Ureter (tissue), 1 donor: ENCODE measurements at regions not wholly inside any gene's neighbourhood (a gene's known extent, or its start where the extent isn't known, plus 50 kb on each side); places are given as distances from the start of the nearest gene placed in this dataset.
A peak's percentile ranks its signal among the peaks of the same experiment; 100 is the strongest.
"Not testable (repeated sequence)": the region's sequence is repeated elsewhere in the genome, so short reads cannot be mapped to it uniquely, and the experiment has no call there.

Experiments
- DNase-seq: peaks from one replicate; pipeline ENCODE4 v3.0.0-alpha.2; 2020; ENCODE audit warnings: low spot score
- donor health status: DM: yes; HTN: yes; CAD: no.

DNA sequence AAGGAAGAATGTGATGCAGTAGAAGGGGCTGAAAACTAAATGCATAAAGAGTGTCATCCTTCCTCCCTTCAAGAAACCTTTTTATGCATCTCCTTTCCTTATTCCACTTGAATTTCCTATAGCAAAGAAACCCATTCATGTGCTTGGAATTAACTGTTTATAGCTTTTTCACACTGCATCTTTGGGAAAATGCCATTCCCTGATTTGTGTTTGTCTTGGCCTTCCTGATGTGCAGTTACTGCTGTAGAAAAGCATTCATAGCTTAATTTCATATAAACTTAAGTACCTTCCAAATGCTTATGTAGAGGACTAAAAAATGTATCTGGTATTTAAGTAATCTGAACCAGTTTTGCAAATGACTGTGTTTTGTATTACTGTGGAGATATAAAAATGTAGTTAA, 61.8 kb downstream of the SDR9C7 start:
- DNase-seq, result no peak

DNA sequence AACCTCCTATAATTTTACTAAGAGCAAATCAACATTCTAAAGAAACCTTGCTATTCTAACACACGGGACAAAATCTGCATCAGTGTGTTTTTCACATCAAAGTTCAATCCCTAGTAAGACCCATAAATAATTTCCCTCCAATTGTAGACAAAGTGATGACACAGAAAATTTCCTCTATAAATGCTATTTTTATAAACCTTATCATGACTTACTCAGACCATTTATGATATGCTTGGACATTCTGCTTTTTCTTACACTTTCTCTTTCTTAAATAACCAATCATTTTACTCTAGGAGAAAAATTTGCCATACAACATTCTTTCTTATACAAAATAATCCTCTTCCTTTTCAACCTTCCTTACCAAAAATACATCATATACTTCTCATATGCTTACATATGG, 67.0 kb downstream of the SDR9C7 start:
- DNase-seq, result no peak

- no peak for DNase-seq
These were observed 67.7 kb downstream of the SDR9C7 start for GRCh38 chr12:56866493-56866892.

GRCh38 chr12:56864318-56864717, 69.9 kb downstream of the SDR9C7 start:
- DNase-seq, result no peak

DNA sequence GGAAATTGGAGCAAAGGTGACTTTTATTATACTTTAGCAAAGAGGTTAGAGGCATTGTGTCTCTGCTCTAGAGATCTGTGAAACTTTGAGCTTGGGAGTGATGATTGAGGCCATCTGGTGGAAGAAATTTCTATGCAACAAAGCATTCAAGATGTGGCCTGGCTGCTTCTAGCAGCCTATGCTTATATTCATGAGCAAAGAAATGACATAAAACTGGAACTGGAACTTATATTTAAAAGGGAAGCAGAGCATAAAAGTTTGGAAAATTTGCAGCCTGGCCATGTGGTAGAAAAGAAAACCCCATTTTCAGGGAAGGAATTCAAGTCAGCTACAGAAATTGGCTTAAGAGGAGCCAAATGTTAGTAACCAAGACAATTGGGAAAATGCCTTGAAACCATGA, 70.4 kb downstream of the SDR9C7 start:
- DNase-seq, result no peak

DNA sequence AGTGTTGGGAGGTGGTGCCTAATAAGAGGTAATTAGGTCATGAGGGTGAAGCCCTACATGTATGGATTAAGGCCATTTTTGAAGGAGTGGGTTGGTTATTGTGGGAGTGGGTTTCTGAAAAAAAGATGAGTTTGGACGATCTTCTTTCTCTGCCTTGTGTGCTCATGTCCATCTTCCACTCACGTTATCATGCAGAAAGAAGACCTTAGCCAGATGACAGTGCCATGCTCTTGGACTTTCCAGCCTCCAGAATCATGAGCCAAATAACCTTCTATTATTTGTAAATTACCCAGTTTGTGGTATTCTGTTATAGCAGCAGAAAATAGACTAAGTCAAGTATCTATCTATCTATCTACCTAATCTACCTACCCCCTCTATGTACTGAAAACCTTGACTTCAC, 71.9 kb downstream of the SDR9C7 start:
- DNase-seq, result no peak

- not testable (repeated sequence) for DNase-seq
These were observed 80.7 kb downstream of the SDR9C7 start for GRCh38 chr12:56853392-56853978.

GRCh38 chr12:56851462-56851861, 82.7 kb downstream of the SDR9C7 start:
- DNase-seq, result no peak

DNA sequence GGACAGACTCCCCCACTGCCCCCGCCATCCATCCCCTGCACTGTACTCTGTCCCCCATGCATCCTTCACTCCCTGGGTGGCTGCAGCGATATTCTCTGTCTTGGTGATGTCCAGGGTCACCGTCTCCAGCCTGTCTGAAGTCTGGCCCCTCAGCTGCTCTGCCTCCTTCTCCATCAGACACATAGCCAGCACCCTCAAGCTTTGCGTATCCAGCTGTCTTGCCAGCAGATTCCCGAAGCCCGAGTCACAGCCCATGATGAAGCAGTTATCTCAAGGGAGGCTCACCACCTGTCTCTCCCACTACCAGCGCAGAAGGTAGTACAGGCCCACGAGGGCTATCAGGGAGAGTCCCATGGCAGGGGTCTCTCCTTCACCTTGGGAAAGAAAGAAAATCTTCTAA, 77.8 kb downstream of the HSD17B6 start:
- no peak for DNase-seq

GRCh38 chr12:56839915-56840325, 76.8 kb downstream of the HSD17B6 start:
- peak; percentile 56 for DNase-seq

DNA sequence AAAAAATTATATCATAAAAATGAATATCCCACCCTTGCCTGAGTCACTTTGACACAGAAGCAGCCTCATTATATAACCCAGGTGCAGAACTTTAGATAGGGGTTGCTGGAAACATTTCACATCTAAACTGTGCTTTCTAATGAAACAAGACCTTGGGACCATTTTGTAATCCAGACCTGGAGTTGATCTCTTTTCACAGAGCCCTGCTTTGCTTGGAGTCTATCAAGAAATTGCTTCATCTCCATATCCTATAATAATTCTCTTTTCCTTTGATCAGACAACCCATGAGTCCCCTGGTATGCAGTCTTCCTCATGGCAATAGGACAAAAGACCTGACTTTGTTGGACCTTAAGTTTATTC, 76.3 kb downstream of the HSD17B6 start:
- DNase-seq, result no peak

GRCh38 chr12:56838621-56839488, 75.7 kb downstream of the HSD17B6 start:
- DNase-seq, result no peak
